ENCODE measurements at regions not wholly inside any gene's neighbourhood (a gene's known extent, or its start where the extent isn't known, plus 50 kb on each side); places are given as distances from the start of the nearest gene placed in this dataset.
"Not testable (repeated sequence)": the region's sequence is repeated elsewhere in the genome, so short reads cannot be mapped to it uniquely, and the experiment has no call there.

- no peaks in the 10 kb centered on the region for H3K4me1 ChIP-seq
- TF ChIP-seq CTCF (IDR thresholded peaks at IDR 0.05), result no peak
- no peaks in the 10 kb centered on the region for H3K9me3 ChIP-seq
- no peak for DNase-seq (ENCODE audit: low spot score)
- H3K36me3 ChIP-seq, result no peaks in the 10 kb centered on the region
- H3K4me3 ChIP-seq, result no peak overlapping the region
- H3K27ac ChIP-seq, result no peak overlapping the region
- H3K27me3 ChIP-seq, result no peaks in the 10 kb centered on the region
Observed at GRCh38 chr16:21338537-21339268, 60.6 kb upstream of the CRYM start.

GRCh38 chr16:21336231-21336630, 58.1 kb upstream of the CRYM start:
- TF ChIP-seq CTCF (IDR thresholded peaks at IDR 0.05), result no peak
- no peak for DNase-seq (ENCODE audit: low spot score)
- no peak overlapping the region for H3K27ac ChIP-seq
- no peaks in the 10 kb centered on the region for H3K27me3 ChIP-seq
- no peak overlapping the region for H3K4me3 ChIP-seq
- no peaks in the 10 kb centered on the region for H3K36me3 ChIP-seq
- H3K4me1 ChIP-seq, result no peaks in the 10 kb centered on the region
- no peaks in the 10 kb centered on the region for H3K9me3 ChIP-seq

GRCh38 chr16:21334188-21335146, 56.4 kb upstream of the CRYM start:
- not testable (repeated sequence) for H3K9me3 ChIP-seq; H3K4me1 ChIP-seq; H3K27me3 ChIP-seq; H3K27ac ChIP-seq; H3K36me3 ChIP-seq; DNase-seq (ENCODE audit: low spot score); H3K4me3 ChIP-seq

DNA sequence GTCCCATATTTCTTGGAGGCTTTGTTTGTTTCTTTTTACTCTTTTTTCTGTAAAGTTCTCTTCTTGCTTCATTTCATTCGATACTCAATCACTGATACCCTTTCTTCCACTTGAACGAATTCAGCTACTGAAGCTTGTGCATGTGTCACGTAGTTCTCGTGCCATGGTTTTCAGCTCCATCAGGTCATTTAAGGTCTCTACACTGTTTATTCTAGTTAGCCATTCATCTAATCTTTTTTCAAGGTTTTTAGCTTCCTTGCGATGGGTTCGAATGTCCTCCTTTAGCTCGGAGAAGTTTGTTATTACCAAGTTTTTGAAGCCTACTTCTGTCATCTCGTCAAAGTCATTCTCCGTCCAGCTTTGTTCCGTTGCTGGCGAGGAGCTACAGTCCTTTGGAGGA, 55.6 kb upstream of the CRYM start:
- not testable (repeated sequence) for H3K9me3 ChIP-seq; H3K27me3 ChIP-seq; H3K36me3 ChIP-seq; H3K4me1 ChIP-seq; H3K4me3 ChIP-seq; DNase-seq (ENCODE audit: low spot score); H3K27ac ChIP-seq
